ENCODE measurements at regions not wholly inside any gene's neighbourhood (a gene's known extent, or its start where the extent isn't known, plus 50 kb on each side); places are given as distances from the start of the nearest gene placed in this dataset.
"Not testable (repeated sequence)": the region's sequence is repeated elsewhere in the genome, so short reads cannot be mapped to it uniquely, and the experiment has no call there.

GRCh38 chr20:54983394-54984103 lies 508.2 kb downstream of the DOK5 start:
- TF ChIP-seq CTCF (conservative IDR thresholded peaks at IDR 0.05) = not testable (repeated sequence)
- peak; percentile 43; the same call in 1 of the 2 replicates for TF ChIP-seq ZFX (IDR thresholded peaks at IDR 0.05)
